GM18907 (cell line): ENCODE measurements at regions not wholly inside any gene's neighbourhood (a gene's known extent, or its start where the extent isn't known, plus 50 kb on each side); places are given as distances from the start of the nearest gene placed in this dataset.
"Not testable (repeated sequence)": the region's sequence is repeated elsewhere in the genome, so short reads cannot be mapped to it uniquely, and the experiment has no call there.

Experiments
- ATAC-seq: cut with Tn5 transposase; IDR thresholded peaks from one replicate; pipeline ENCODE4 v1.9.1; 2021; ENCODE audit warnings: mild to moderate bottlenecking, moderate library complexity; ENCODE audit not compliant: unreplicated experiment

- peak; percentile 63 for ATAC-seq
Observed at GRCh38 chr6:12605888-12606345, 110.7 kb upstream of the PHACTR1 start.

GRCh38 chr6:12606616-12607015 is 110.0 kb upstream of the PHACTR1 start:
- no peak for ATAC-seq

- ATAC-seq, result peak; percentile 62
Observed at GRCh38 chr6:12608016-12608860, 108.3 kb upstream of the PHACTR1 start.

- ATAC-seq, result peak; percentile 23
Observed at GRCh38 chr6:12608874-12609273, 107.7 kb upstream of the PHACTR1 start.

DNA sequence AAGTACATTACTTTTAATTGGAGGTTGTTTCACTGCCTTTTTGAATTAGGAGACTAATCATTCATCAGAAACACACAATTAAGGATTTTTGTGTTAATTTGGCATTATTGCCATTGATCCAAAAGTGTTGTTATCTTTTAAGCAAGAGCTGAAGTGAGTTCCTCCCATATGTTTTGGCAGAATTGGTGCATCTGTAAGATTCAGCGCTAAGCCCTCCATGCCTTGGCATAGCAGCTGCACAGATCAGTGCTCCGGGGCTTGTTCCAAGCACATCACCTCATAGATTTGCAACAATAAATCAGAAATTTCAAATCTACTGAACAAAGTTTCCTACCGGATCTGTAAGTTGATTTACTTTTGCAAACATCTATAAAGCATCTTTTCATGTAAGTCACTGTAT is 106.8 kb upstream of the PHACTR1 start:
- ATAC-seq, result no peak

DNA sequence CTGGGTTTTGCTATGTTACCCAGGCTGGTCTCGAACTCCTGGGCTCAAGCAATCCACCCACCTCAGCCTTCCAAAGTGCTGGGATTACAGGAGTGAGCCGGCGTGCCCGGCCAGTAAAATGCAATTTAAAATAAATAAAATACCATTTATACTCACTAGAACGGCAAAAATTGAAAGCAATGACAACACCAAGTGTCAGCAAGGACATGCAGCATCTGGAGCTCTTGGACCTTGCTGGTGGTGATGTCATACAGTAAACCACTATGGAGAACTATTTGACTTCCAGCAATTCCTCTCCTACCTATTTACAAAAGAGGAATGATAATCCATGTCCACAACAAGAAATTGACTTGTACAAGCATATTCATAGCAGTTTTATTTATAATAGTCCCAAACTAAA is 105.7 kb upstream of the PHACTR1 start:
- no peak for ATAC-seq

DNA sequence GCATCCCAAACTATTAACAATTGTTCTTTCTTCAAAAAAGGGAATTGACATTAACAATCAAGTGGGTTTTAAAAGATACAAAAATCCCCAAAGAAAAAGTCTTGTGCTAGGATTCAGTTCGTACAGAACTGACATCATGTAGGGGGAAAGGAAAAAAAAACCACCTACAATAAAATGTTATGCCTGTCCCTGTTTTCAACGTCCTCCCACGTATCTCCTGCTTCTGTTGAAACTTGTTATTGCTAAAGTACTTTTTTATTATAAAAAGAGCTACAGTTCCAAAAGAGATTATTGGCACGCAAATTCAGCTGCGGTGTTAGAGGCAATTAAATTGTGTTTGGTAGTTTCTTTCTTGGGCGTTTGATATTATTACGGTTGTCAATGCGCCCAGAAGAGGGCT is 102.8 kb upstream of the PHACTR1 start:
- ATAC-seq, result no peak

GRCh38 chr6:12614456-12614855 is 102.1 kb upstream of the PHACTR1 start:
- ATAC-seq, result no peak

- ATAC-seq, result no peak
Observed at GRCh38 chr6:12618296-12618695, 98.3 kb upstream of the PHACTR1 start.

DNA sequence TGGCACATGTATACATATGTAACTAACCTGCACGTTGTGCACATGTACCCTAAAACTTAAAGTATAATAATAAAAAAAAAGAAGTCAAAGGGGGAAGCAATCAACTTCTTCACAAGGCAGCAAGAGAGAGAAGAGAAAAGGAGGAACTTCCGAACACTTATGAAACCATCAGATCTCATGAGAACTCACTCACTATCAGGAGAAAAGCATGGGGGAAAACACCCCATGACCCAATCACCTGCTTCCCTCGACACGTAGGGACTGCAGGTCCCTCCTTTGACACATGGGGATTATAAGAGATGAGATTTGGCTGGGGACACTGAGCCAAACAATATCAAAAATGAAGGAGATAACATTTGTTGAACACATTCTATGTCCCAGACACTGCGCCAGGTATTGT is 94.8 kb upstream of the PHACTR1 start:
- ATAC-seq, result no peak

GRCh38 chr6:12622566-12622965 is 94.0 kb upstream of the PHACTR1 start:
- ATAC-seq, result no peak

DNA sequence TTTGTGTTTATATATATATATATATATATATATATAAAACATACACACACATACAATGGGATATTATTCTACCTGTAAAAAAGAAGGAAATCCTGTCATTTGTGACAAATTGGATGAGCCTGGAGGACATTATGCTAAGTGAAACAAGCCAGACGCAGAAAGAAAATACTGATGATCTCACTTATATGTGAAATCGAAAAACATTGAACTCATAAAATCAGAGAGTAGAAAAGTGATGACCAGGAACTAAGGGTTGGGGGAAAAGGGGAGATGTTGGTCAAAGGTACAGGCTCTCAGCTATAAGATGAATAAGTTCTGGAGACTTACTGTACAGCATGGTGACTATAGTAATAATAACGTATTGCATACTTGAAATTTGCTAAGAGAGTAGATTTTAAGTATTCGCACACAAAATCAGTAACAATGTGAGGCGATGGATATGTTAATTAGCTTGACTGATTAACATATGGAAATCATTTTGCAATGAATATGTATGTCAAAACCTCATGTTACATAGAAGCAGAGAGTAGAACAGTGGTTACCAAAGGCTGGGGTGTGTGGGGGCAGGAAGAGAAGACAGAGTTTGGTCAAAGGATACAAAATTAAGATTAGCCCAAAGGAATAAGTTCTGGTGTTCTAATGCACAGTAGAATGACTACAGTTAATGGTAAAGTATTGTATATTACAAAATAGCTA is 92.3 kb upstream of the PHACTR1 start:
- ATAC-seq, result no peak

- ATAC-seq, result no peak
Observed at GRCh38 chr6:12627053-12627452, 89.5 kb upstream of the PHACTR1 start.

DNA sequence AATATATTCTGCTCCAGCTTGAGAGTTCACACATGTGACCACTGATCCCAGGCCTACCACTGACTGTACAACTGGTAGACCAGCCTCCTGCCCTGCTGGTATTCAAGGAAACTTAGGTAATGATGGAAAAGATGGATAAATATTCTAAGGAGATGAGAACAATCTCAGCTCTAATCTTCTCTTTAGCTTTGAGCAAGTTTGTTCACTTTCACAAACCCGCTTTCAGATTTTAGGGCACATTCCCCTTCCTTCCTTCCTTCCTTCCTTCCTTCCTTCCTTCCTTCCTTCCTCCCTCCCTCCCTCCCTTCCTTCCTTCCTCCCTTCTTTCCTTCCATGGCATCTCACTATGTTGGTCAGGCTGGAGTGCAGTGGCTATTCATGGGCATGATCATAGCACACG is 88.2 kb upstream of the PHACTR1 start:
- no peak for ATAC-seq

- not testable (repeated sequence) for ATAC-seq
Observed at GRCh38 chr6:12633746-12634145, 82.8 kb upstream of the PHACTR1 start.

GRCh38 chr6:12635375-12635774 is 81.2 kb upstream of the PHACTR1 start:
- no peak for ATAC-seq

- no peak for ATAC-seq
Observed at GRCh38 chr6:12635813-12636212, 80.8 kb upstream of the PHACTR1 start.

- ATAC-seq, result no peak
Observed at GRCh38 chr6:12636336-12636735, 80.2 kb upstream of the PHACTR1 start.

DNA sequence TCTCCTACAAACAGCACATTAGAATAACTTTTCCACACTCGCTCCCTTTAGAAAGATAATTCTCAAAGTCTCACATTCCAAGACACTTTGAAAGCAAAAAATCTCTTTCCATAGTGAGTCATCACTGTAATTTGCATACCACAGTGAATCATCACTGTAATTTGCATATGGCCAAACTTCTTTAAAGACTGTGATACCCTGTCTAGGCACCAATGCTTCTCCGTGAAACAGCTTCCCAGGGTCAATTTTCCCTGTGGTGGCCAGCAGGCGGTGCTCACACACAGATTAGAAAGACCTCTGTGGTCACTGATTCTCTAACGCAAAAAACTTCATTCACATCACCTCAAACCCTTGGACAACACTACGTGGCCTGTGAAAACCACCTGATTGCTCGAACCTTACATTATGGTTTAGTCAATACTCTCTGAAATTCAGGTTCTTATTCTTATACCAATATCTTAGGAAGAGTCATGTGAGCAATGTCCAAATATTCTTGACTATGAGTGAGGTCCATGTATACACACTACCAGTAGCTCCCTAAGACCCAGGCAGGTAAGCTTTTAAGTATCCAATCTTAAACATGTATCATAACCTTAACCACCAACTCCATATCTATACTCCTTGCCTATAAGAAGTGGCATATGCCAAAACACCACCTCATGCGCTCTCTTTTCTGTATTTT is 78.5 kb upstream of the PHACTR1 start:
- peak; percentile 55 for ATAC-seq

GRCh38 chr6:12640438-12640837 is 76.1 kb upstream of the PHACTR1 start:
- ATAC-seq, result no peak

DNA sequence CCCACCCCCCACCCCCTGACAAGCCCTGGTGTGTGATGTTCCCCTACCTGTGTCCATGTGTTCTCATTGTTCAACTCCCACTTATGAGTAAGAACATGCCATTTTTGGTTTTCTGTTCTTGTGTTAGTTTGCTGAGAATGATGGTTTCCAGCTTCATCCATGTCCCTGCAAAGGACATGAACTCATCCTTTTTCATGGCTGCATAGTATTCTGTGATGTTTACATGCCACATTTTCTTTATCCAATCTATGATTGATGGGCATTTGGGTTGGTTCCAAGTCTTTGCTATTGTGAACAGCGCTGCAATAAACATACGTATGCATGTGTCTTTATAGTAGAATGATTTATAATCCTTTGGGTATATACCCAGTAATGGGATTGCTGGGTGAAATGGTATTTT is 74.8 kb upstream of the PHACTR1 start:
- ATAC-seq, result not testable (repeated sequence)

GRCh38 chr6:12645941-12646340 is 70.6 kb upstream of the PHACTR1 start:
- no peak for ATAC-seq
